ENCODE measurements at regions not wholly inside any gene's neighbourhood (a gene's known extent, or its start where the extent isn't known, plus 50 kb on each side); places are given as distances from the start of the nearest gene placed in this dataset.

GRCh38 chr4:14607578-14607977, 394.7 kb upstream of the CPEB2 start:
- TF ChIP-seq CTCF (IDR thresholded peaks at IDR 0.05) (no peak), EZH2 (IDR thresholded peaks at IDR 0.05) (no peak)
